Lower leg skin (tissue), 3 donors: ENCODE measurements at regions not wholly inside any gene's neighbourhood (a gene's known extent, or its start where the extent isn't known, plus 50 kb on each side); places are given as distances from the start of the nearest gene placed in this dataset.

Experiments used
- CTCF ChIP-seq, 3 donors: fragments of 450-650 bp; IDR thresholded peaks; one replicate each; pipeline ENCODE4 v1.5.1; 2016; ENCODE audit warnings: antibody characterized with exemption in 3 of 3, mild to moderate bottlenecking in 3 of 3, moderate library complexity in 2 of 3
- POLR2A ChIP-seq, 2 donors: fragments of 450-650 bp; IDR thresholded peaks; one replicate each; pipeline ENCODE4 v1.6.1; 2016 to 2017; ENCODE audit warnings: antibody characterized with exemption in 2 of 2, mild to moderate bottlenecking in 1 of 2, moderate library complexity in 1 of 2

GRCh38 chr11:71102251-71102995 lies 150.0 kb downstream of the SHANK2 start:
- TF ChIP-seq CTCF (IDR thresholded peaks at IDR 0.05) (no peak), POLR2A (IDR thresholded peaks at IDR 0.05) (no peak)
